ENCODE measurements at regions not wholly inside any gene's neighbourhood (a gene's known extent, or its start where the extent isn't known, plus 50 kb on each side); places are given as distances from the start of the nearest gene placed in this dataset.

DNA sequence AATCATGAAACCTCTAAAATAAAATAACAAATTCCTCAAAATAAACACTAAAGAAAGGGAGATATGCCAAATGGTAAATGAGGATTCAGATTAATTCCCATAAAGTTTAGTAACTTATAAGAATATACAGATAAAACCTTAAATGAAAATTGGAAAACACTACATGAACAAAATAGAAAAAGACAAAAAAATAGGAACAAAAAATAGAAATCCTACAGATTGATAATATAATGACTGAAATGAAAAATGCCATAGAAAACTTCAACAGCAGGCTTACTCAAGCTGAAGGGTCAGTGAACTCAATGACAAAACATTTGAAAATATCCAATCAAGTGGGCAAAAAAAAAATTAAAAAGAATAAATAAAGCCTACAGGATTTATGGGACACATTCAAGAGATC is 1784.8 kb downstream of the PCDH9 start:
- CTCF ChIA-PET, result no interaction called here
- no peak for DNase-seq (ENCODE audit: extremely low spot score)
- TF ChIP-seq FOXK2 (IDR thresholded peaks at IDR 0.05) (no peak), HDGF (IDR thresholded peaks at IDR 0.05; ENCODE audit: borderline replicate concordance) (no peak), ZNF384 (IDR thresholded peaks at IDR 0.05) (no peak), SP1 (IDR thresholded peaks at IDR 0.05) (no peak), SUZ12 (IDR thresholded peaks at IDR 0.05) (no peak), FOXA1 (IDR thresholded peaks at IDR 0.05) (no peak), CTBP1 (IDR thresholded peaks at IDR 0.05; ENCODE audit: borderline replicate concordance) (no peak), L3MBTL2 (conservative IDR thresholded peaks at IDR 0.05) (no peak), BHLHE40 (IDR thresholded peaks at IDR 0.05; ENCODE audit: borderline replicate concordance) (no peak), ELF4 (IDR thresholded peaks at IDR 0.05) (no peak), LEF1 (IDR thresholded peaks at IDR 0.05; ENCODE audit: borderline replicate concordance) (no peak), NFRKB (IDR thresholded peaks at IDR 0.05) (no peak), FOXM1 (IDR thresholded peaks at IDR 0.05; ENCODE audit: borderline replicate concordance) (no peak), ARNT (IDR thresholded peaks at IDR 0.05) (no peak), TARDBP (IDR thresholded peaks at IDR 0.05) (no peak)
- TF ChIP-seq, protein P1, sequence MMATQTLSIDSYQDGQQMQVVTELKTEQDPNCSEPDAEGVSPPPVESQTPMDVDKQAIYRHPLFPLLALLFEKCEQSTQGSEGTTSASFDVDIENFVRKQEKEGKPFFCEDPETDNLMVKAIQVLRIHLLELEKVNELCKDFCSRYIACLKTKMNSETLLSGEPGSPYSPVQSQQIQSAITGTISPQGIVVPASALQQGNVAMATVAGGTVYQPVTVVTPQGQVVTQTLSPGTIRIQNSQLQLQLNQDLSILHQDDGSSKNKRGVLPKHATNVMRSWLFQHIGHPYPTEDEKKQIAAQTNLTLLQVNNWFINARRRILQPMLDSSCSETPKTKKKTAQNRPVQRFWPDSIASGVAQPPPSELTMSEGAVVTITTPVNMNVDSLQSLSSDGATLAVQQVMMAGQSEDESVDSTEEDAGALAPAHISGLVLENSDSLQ (IDR thresholded peaks at IDR 0.05), result no peak
- POLR2A ChIA-PET, result no interaction called here

DNA sequence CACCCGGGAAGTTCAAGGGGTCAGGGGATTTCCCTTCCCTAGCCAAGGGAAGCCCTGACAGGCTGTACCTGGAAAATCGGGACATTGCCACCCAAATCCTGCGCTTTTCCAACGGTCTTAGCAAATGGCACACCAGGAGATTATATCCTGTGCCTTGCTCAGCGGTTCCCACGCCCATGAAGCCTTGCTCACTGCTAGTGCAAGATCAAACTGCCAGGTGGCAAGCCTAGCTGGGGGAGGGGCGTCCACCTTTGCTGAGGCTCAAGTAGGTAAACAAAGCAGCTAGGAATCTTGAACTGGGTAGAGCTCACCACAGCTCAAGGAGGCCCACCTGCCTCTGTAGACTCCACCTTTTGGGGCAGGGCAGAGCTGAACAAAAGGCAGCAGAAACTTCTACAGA is 1794.5 kb downstream of the PCDH9 start:
- POLR2A ChIA-PET, result no interaction called here
- TF ChIP-seq CTBP1 (IDR thresholded peaks at IDR 0.05; ENCODE audit: borderline replicate concordance), result no peak
- TF ChIP-seq NFRKB (IDR thresholded peaks at IDR 0.05), result no peak
- no peak for TF ChIP-seq FOXA1 (IDR thresholded peaks at IDR 0.05)
- CTCF ChIA-PET, result no interaction called here
- DNase-seq (ENCODE audit: extremely low spot score), result no peak

DNA sequence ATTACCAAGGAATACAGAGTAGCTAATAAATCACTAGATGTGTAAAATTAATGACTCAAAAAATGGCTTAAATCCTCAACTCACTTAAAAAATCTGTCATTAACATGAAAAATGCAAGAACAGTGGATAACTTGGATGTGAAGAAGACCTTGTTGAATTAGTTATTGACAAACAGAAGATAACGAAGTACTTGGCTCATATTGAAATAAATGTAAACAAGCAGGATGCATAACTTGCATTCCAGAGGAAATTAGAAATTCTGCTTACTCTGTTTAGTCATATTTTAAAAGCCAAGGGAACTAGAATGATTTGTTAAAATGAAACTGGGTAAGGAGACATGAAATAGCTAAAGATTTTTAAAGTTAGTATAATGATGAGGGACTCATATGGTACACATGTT is 1812.2 kb downstream of the PCDH9 start:
- TF ChIP-seq, protein P1 (IDR thresholded peaks at IDR 0.05), result 0 out of 2 replicates have a peak, but pooled peaks have one; percentile 10
- TF ChIP-seq NFRKB (IDR thresholded peaks at IDR 0.05) (no peak), SP1 (IDR thresholded peaks at IDR 0.05) (no peak), LEF1 (IDR thresholded peaks at IDR 0.05; ENCODE audit: borderline replicate concordance) (no peak)
- ChIA-PET CTCF (no interaction called here), POLR2A (no interaction called here)
- no peak for DNase-seq (ENCODE audit: extremely low spot score)

- CTCF ChIA-PET, result no interaction called here
- TF ChIP-seq ARNT (IDR thresholded peaks at IDR 0.05) (no peak), ZNF384 (IDR thresholded peaks at IDR 0.05) (no peak), FOXM1 (IDR thresholded peaks at IDR 0.05; ENCODE audit: borderline replicate concordance) (no peak), FOXA1 (IDR thresholded peaks at IDR 0.05) (no peak), FOXK2 (IDR thresholded peaks at IDR 0.05) (no peak), BHLHE40 (IDR thresholded peaks at IDR 0.05; ENCODE audit: borderline replicate concordance) (no peak), TARDBP (IDR thresholded peaks at IDR 0.05) (no peak), SP1 (IDR thresholded peaks at IDR 0.05) (no peak), CTBP1 (IDR thresholded peaks at IDR 0.05; ENCODE audit: borderline replicate concordance) (no peak), SUZ12 (IDR thresholded peaks at IDR 0.05) (no peak), HDGF (IDR thresholded peaks at IDR 0.05; ENCODE audit: borderline replicate concordance) (no peak), ELF4 (IDR thresholded peaks at IDR 0.05) (no peak), LEF1 (IDR thresholded peaks at IDR 0.05; ENCODE audit: borderline replicate concordance) (no peak), L3MBTL2 (conservative IDR thresholded peaks at IDR 0.05) (no peak), NFRKB (IDR thresholded peaks at IDR 0.05) (no peak)
- TF ChIP-seq, protein P1 (IDR thresholded peaks at IDR 0.05), result no peak; the same call in 1 of the 2 replicates
- no peak for DNase-seq (ENCODE audit: extremely low spot score)
- POLR2A ChIA-PET, result no interaction called here
These were observed 1813.4 kb downstream of the PCDH9 start for GRCh38 chr13:65416784-65417183.

- TF ChIP-seq, protein P1 (IDR thresholded peaks at IDR 0.05), result no peak
- TF ChIP-seq CTBP1 (IDR thresholded peaks at IDR 0.05; ENCODE audit: borderline replicate concordance) (no peak), TARDBP (IDR thresholded peaks at IDR 0.05) (no peak), SP1 (IDR thresholded peaks at IDR 0.05) (0 out of 2 replicates have a peak, but pooled peaks have one; percentile 6)
- POLR2A ChIA-PET, result no interaction called here
These were observed 1815.9 kb downstream of the PCDH9 start for GRCh38 chr13:65414187-65414586.

GRCh38 chr13:65411521-65411920 is 1818.6 kb downstream of the PCDH9 start:
- ChIA-PET CTCF (no interaction called here), POLR2A (no interaction called here)
- TF ChIP-seq ARNT (IDR thresholded peaks at IDR 0.05) (no peak), BHLHE40 (IDR thresholded peaks at IDR 0.05; ENCODE audit: borderline replicate concordance) (no peak), SUZ12 (IDR thresholded peaks at IDR 0.05) (no peak), SP1 (IDR thresholded peaks at IDR 0.05) (no peak), L3MBTL2 (conservative IDR thresholded peaks at IDR 0.05) (no peak), ELF4 (IDR thresholded peaks at IDR 0.05) (no peak), CTBP1 (IDR thresholded peaks at IDR 0.05; ENCODE audit: borderline replicate concordance) (no peak), FOXK2 (IDR thresholded peaks at IDR 0.05) (no peak), NFRKB (IDR thresholded peaks at IDR 0.05) (no peak), HDGF (IDR thresholded peaks at IDR 0.05; ENCODE audit: borderline replicate concordance) (no peak), FOXM1 (IDR thresholded peaks at IDR 0.05; ENCODE audit: borderline replicate concordance) (no peak), LEF1 (IDR thresholded peaks at IDR 0.05; ENCODE audit: borderline replicate concordance) (no peak), TARDBP (IDR thresholded peaks at IDR 0.05) (no peak), FOXA1 (IDR thresholded peaks at IDR 0.05) (no peak)
- TF ChIP-seq, protein P1 (IDR thresholded peaks at IDR 0.05), result no peak
- DNase-seq (ENCODE audit: extremely low spot score), result no peak

More at GRCh38 chr13:65414187-65414586, 1815.9 kb downstream of the PCDH9 start:
- no peak for DNase-seq (ENCODE audit: extremely low spot score)
- CTCF ChIA-PET, result interaction anchor here (0.8 kb wide), 1 partner anchor 14 kb away, joined by 3 read pairs; no protein-coding TSS in a partner anchor

All from HEK293T (cell line).